C4-2B (cell line): ENCODE measurements at regions not wholly inside any gene's neighbourhood (a gene's known extent, or its start where the extent isn't known, plus 50 kb on each side); places are given as distances from the start of the nearest gene placed in this dataset.

Experiments used
- ZFX ChIP-seq: fragments of 450-650 bp; IDR thresholded peaks from 2 replicates; pipeline ENCODE4 v1.6.1; 2017
- TF ChIP-seq, protein P1 (sequence below): fragments of 450-650 bp; conservative IDR thresholded peaks from 2 replicates; pipeline ENCODE4 v1.5.1; 2017; ENCODE audit warnings: mild to moderate bottlenecking

DNA sequence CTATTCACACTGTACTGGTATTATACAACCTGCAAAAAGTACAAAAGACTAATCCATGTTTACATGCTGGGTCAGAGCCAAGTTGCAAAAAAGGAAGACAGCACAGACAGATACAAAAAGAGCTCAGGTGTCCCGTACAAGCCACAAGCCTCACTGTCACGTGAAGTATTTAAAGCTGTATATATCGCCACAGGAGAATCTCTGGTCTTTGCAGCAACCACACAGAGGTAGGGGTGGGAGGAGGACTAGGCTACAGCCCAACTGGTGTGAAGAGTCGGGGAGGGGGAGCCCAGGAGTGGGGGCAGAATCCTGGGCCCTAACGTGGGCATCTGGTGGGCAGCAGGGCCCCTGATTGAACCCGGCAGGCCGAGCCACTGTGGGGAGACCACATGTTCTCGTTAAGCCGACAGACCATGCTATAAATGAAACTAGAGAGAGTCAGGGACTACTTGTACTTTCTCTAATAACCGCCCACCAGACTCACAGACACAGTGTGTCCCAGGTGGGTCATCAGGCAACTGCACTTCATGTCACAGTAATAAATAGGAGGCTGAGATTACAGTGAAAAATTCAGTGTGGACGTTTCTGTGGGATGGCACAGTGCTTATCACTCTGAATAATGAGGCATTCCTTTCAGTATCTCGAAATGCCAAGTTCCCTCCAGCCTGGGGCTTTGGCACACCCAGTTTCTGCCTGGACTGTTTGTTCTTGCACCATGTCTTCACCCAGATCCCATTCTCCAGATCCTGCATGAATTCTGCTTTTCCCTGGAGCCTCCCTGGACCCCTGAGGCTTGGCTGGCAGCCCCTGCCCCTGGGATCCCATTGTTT lies 79.3 kb upstream of the SH3PXD2B start:
- TF ChIP-seq, protein P1, sequence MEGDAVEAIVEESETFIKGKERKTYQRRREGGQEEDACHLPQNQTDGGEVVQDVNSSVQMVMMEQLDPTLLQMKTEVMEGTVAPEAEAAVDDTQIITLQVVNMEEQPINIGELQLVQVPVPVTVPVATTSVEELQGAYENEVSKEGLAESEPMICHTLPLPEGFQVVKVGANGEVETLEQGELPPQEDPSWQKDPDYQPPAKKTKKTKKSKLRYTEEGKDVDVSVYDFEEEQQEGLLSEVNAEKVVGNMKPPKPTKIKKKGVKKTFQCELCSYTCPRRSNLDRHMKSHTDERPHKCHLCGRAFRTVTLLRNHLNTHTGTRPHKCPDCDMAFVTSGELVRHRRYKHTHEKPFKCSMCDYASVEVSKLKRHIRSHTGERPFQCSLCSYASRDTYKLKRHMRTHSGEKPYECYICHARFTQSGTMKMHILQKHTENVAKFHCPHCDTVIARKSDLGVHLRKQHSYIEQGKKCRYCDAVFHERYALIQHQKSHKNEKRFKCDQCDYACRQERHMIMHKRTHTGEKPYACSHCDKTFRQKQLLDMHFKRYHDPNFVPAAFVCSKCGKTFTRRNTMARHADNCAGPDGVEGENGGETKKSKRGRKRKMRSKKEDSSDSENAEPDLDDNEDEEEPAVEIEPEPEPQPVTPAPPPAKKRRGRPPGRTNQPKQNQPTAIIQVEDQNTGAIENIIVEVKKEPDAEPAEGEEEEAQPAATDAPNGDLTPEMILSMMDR = no peak
- no peak for TF ChIP-seq ZFX
